GM18951 (cell line): ENCODE measurements at regions not wholly inside any gene's neighbourhood (a gene's known extent, or its start where the extent isn't known, plus 50 kb on each side); places are given as distances from the start of the nearest gene placed in this dataset.

Experiments
- POLR2A ChIP-seq: IDR thresholded peaks from 4 replicates; pipeline ENCODE4 v1.6.1; 2011; ENCODE audit warnings: mild to moderate bottlenecking; ENCODE audit not compliant: insufficient read length, insufficient read depth; ENCODE audit errors: extremely low read depth
- in situ Hi-C: fragments of 300-500 bp; cut with MboI; formaldehyde crosslinking; loops from one replicate; pipeline ENCODE4 v1.12.0; 2022; ENCODE audit warnings: low sequenced_read_pairs, mixed read lengths, inconsistent platforms; ENCODE audit not compliant: unreplicated experiment

- TF ChIP-seq POLR2A, result no peak
- in situ Hi-C loops, result no loop called here
Measured at GRCh38 chr16:85206472-85207356, 94.4 kb upstream of the CIBAR2 start.

DNA sequence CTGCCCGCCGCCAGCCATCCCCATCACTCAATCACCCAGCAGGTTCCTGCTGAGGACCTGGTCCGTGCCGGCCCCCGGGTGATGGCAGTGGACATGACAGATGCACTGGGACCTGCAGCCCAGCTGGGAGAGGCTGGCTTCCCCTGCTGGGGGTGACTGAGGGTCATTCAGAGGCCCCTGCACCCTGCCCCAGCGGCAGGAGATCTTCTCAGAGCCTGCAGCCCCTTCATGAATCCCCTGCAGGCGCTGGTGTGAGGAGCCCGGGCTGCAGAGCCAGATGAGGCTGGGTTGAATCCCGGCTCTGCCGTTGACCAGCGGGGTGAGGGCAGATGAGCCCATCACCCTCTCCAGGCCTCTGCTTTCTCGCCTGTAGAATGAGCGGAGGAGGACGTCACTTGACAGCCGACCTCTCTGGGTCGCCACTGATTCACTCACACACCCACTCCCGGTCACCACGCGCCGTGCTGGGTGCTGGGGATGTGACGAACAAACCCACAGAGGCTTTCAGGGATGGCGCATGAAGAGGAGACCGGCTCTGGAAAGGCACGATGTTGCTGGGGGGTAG lies 95.2 kb upstream of the CIBAR2 start:
- TF ChIP-seq POLR2A, result no peak
- in situ Hi-C loops, result no loop called here

DNA sequence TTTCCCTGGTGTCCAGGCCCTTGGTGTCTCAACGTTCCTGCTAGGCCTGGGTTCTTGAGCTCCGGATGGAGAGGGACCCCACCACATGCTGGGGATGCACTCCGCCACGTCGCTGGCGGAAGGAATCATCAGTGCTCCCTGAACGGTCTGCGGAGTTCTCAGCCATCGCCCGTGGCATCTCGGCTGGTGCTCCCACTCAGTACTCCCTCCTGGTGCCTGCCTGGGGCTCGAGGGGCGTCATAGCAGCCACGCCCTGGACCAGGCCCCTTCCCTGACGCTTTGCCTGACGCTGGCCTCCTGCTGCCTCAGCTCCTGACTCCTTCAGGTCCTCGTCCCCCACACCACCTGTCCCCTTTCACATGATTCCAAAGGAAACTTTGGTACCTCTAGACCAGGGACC lies 95.9 kb upstream of the CIBAR2 start:
- TF ChIP-seq POLR2A, result no peak
- in situ Hi-C loops, result no loop called here

DNA sequence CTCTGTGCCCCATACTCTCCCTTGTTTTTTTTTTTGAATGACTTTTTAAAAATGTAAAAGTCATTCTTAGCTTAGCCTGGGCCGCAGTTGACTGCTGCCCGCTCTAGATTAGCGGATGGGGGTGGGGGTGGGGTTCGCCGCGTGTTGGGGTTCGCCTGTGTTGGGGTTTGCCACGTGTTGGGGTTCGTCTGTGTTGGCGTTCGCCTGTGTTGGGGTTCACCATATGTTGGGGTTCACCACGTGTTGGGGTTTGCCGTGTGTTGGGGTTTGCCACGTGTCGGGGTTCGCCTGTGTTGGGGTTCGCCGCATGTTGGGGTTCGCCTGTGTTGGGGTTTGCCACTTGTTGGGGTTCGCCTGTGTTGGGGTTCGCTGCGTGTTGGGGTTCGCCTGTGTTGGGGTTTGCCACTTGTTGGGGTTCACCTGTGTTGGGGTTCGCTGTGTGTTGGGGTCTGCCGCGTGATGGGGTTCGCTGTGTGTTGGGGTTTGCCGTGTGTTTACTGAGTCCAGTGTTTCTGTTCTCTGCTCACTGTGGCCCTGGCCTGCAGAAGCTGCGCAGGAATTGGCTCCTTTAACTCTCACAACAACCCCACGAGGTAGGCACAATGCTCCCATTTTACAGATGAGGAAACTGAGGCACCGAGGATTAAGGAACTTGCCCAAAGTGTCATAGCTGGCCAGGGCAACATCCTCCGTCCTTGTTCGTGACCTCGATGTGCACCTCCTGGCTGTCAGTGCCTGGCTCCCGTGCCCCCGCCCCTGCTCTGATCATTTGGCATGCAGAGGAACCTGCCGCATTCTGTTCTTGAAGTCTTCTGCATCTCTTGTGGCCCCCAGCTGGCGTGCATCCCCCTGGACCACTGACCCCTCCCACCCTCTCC lies 96.6 kb upstream of the CIBAR2 start:
- in situ Hi-C loops, result no loop called here
- TF ChIP-seq POLR2A, result no peak

DNA sequence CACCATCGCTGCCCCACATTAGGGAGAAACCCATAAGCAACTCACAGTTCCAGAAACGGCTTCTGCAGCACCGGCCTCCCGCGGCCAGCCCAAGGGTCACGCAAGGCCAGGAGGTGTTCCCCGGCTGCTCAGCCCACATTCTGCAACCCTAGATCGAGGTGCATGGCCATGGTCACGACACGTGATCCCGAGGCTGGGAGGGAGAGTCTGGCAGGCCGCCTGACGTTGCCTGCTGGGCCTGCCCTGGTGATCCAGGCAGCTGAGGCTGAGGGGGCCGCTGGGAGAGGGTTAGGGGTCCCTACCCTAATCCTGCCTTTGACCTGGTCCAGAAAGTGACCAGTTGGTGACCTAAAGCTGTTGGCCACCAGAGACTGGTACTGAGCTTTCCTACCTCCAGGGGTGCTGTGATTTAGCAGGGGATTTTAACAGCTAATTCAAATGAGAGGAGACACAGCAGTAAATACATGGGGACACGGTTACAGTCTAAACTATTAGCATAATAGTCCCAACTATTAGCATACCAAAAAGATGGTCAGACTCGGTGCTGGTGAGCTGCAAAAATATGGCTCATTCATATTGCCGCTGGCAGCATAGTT lies 97.4 kb upstream of the CIBAR2 start:
- TF ChIP-seq POLR2A, result no peak
- in situ Hi-C loops, result no loop called here

DNA sequence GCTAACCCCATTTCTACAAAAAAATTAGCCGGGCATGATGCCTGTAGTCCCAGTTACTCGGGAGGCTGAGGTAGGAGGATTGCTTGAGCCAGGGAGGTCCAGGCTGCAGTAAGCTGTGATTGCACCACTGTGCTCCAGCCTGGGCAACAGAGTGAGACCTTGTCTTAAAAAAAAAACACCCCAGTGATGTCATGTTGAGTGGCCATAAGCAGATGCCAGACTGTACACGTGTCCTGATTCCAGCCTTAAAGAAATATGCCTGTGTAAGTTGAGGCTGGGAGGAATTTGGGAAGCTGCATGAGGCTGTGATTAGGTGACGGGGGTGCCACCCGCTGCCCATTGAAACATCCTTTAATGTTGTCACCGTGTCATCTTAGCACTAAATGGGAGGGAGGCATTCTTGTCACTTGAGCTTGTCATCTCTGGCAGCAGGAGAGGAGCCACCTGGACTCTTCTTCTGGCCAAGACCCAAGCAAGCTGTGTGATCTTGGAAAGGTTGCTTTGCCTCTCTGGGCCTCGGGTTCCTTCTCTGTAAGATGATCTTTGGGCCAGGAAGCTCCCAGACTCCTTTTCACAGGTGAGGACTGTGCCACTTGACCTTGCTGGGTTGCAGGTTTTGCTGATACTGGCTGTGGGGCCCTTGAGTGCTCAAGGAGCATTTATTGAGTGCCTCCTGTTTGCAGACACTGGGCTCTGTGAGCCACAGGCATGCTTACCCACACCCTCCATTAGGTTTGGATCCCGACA lies 98.3 kb upstream of the CIBAR2 start:
- no peak for TF ChIP-seq POLR2A
- in situ Hi-C loops, result no loop called here

- TF ChIP-seq POLR2A, result no peak
- in situ Hi-C loops, result no loop called here
Measured at GRCh38 chr16:85211271-85211801, 99.1 kb upstream of the CIBAR2 start.

DNA sequence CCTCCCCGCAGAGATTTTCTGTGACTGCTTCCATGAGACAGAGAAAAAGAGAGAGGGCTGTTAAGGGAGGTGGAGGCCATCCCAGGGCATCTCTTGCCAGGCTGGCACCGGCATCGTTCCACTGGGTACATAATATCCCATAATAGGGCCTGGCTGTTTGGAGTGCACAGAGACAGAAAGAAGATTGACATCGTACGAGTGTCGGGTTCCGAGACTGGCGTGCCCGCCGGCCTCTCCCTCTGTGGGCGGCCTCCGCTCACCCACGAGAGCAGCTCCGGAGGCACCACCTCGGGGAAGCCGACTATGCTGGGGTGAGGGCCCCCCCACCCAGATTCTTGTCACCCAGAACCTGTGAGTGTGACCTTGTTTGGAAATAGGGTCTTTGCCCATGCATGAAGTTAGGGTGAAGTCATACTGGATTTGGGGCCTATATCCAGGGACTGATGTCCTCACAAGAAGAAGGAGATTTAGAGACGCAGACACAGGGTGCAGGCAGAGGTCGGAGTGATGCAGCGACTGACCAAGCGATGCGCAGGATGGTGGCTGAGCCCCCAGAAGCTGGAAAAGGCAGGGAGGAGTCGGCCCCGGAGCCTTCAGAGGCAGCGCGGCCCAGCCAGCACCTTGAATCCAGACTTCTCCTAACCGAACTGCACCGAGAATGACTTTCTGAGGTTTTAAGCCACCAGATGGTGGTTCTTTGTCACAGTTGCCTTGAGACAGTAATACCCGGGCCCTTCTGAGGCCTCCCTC lies 101.8 kb upstream of the CIBAR2 start:
- TF ChIP-seq POLR2A, result no peak
- in situ Hi-C loops, result no loop called here

GRCh38 chr16:85215478-85216118 lies 103.3 kb upstream of the CIBAR2 start:
- in situ Hi-C loops, result no loop called here
- no peak for TF ChIP-seq POLR2A

DNA sequence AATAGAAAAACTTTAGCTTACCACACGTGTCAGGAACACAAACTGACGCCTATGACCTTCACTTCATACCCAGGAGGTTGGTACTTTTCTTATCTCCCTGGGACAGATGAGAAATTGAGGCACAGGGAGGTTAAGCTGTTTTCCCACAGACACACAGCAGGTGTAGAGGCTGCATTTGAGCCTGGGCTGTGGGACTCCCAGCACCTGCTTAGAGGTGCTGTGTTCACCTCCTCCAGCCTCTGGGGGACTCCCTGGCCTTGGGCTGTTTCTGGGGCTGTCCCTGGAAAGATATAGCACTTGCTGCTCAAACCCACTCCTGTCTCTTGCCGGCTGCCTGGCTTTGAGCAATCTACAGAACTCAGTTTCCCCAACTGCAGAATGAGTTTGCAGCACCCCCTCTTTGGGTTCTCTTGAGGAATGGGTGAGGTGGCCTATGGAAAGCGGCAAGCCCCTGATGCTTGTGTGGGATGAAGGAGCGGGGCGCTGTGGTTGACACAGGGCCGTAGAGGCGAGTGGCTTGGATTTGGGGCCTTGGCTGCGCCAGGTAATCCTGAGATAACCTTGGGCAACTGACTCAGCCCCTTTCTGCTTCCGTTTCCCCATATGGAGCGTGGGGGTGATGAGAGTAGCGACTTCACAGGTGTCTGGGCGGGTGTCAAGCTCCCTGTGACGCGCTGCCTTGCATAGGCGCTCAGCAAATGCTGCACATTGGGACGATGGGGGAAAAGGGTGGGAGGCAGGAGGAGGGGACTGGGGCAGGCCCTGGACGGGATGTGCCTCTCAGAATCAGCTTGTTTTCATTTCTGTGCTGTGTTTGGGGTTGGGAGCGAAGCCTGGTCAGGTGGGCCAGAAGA lies 104.5 kb upstream of the CIBAR2 start:
- in situ Hi-C loops, result no loop called here
- no peak for TF ChIP-seq POLR2A
